ENCODE measurements at regions not wholly inside any gene's neighbourhood (a gene's known extent, or its start where the extent isn't known, plus 50 kb on each side); places are given as distances from the start of the nearest gene placed in this dataset.

DNA sequence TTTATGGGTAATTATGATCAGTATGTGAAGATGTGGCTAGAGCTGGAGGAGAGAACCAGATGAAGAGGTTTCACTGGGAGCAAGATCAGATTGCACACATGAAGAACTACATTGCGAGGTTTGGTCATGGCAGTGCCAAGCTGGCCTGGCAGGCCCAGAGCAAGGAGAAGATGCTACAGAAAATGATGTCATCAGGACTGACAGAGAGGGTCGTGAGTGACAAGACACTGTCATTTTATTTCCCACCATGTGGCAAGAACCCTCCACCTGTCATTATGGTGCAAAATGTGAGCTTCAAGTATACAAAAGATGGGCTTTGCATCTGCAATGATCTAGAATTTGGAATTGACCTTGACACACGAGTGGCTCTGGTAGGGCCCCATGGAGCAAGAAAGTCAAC lies 168.3 kb downstream of the C3orf38 start:
- Histone ChIP-seq H2BK15ac (ENCODE audit: low read depth, low read length) (no peak overlapping the region), H3K4ac (ENCODE audit: low read depth, low read length) (no peak overlapping the region), H3K14ac (replicated peaks; ENCODE audit: low read depth, low read length) (no peak overlapping the region), H3K79me1 (ENCODE audit: low read depth in 1 of 2, low read length in 2 of 2) (no peaks in the 10 kb centered on the region), H2AK5ac (ENCODE audit: low read depth, low read length) (no peak overlapping the region), H4K91ac (ENCODE audit: insufficient read depth, low read depth, low read length) (no peak overlapping the region), H3K4me2 (ENCODE audit: low read depth, low read length) (no peak overlapping the region), H3K27ac (ENCODE audit: insufficient read depth, low read length) (no peak overlapping the region), H4K8ac (ENCODE audit: low read depth in 2 of 2, low read length in 2 of 2) (no peak overlapping the region), H2AFZ (replicated peaks; ENCODE audit: low read length, poor library complexity) (no peak overlapping the region), H2BK20ac (ENCODE audit: low read depth, low read length) (no peak overlapping the region), H2BK120ac (ENCODE audit: low read depth, low read length) (no peak overlapping the region), H3K23ac (ENCODE audit: low read depth, low read length) (no peak overlapping the region), H4K20me1 (ENCODE audit: insufficient read depth, low read length) (no peaks in the 10 kb centered on the region), H2BK5ac (ENCODE audit: low read depth, low read length, poor library complexity, severe bottlenecking) (no peak overlapping the region), H3K36me3 (ENCODE audit: control insufficient read depth, insufficient read depth, low read length) (no peaks in the 10 kb centered on the region), H3K56ac (ENCODE audit: extremely low read depth, insufficient read depth, low read length) (no peak overlapping the region), H4K5ac (ENCODE audit: low read depth, low read length) (no peak overlapping the region), H3K27me3 (ENCODE audit: control insufficient read depth, insufficient read depth, low read length) (no peaks in the 10 kb centered on the region), H3K4me3 (ENCODE audit: insufficient read depth, low read depth, low read length) (no peak overlapping the region), H2AK9ac (replicated peaks; ENCODE audit: low read depth, low read length, poor library complexity) (no peak overlapping the region), H3K4me1 (ENCODE audit: control insufficient read depth, insufficient read depth, low read length) (no peaks in the 10 kb centered on the region), H3K9me1 (ENCODE audit: insufficient read depth, low read length) (no peaks in the 10 kb centered on the region), H3K18ac (ENCODE audit: low read depth, low read length) (no peak overlapping the region), H3K9ac (ENCODE audit: low read depth, low read length) (no peak overlapping the region), H3K9me3 (ENCODE audit: control insufficient read depth, insufficient read depth, low read length) (no peaks in the 10 kb centered on the region)
- in situ Hi-C loops (cut with MboI; ENCODE audit: low sequenced_read_pairs): no loop called here
- ChIA-PET CTCF (no interaction called here), POLR2A (ENCODE audit: unreplicated experiment) (no interaction called here)
- dilution Hi-C loops (cut with HindIII; ENCODE audit: low sequenced_read_pairs, unreplicated experiment): no loop called here
- no peak for DNase-seq
- BruUV-seq (replicated peaks): no TSS peak
- intact Hi-C loops (cut with micrococcal nuclease): no loop called here
- WGBS, 2 experiments (ENCODE audit: extremely low coverage in 2 of 2, insufficient read length in 1 of 2): no CpG with 5 or more reads among the region's 3 CpGs
- no peak for ATAC-seq (ENCODE audit: low read depth)
- TF ChIP-seq MAZ (IDR thresholded peaks at IDR 0.05; ENCODE audit: borderline replicate concordance, low read depth, low read length): no peak
- TF ChIP-seq SMC3 (IDR thresholded peaks at IDR 0.05; ENCODE audit: low read depth, low read length): no peak

All from IMR-90 (cell line).